Activated CD4-positive, alpha-beta memory T cell treated with anti-CD3 and anti-CD28 coated beads, Interleukin-2, amount 10 ng/mL, durations not matched to agents 7 days and 5 days (primary cell): ENCODE measurements at regions not wholly inside any gene's neighbourhood (a gene's known extent, or its start where the extent isn't known, plus 50 kb on each side); places are given as distances from the start of the nearest gene placed in this dataset.

ENCODE experiments used
- CTCF ChIA-PET: fragments of 350-600 bp; sonication (Branson Sonifier 250); formaldehyde crosslinking; loops from one replicate; lab custom pipeline; 2021; ENCODE audit warnings: antibody characterized with exemption, inconsistent platforms; lab: Charles Lee
- POLR2A ChIA-PET: fragments of 350-600 bp; sonication (Branson Sonifier 250); formaldehyde crosslinking; loops from one replicate; lab custom pipeline; 2021; ENCODE audit warnings: antibody characterized with exemption; lab: Charles Lee
- DNase-seq: peaks from one replicate; pipeline ENCODE4 v3.0.0-alpha.2; 2020
- H3K27ac Mint-ChIP-seq: one replicate; pipeline ENCODE4 v1.8.0; 2021; ENCODE audit warnings: mild to moderate bottlenecking, mixed read lengths
- H3K27me3 Mint-ChIP-seq: one replicate; pipeline ENCODE4 v1.8.0; 2021; ENCODE audit warnings: mixed read lengths
- H3K36me3 Mint-ChIP-seq: one replicate; pipeline ENCODE4 v1.8.0; 2021; ENCODE audit warnings: low read depth, mixed read lengths
- H3K4me1 Mint-ChIP-seq: one replicate; pipeline ENCODE4 v1.8.0; 2021; ENCODE audit warnings: mixed read lengths
- H3K4me3 Mint-ChIP-seq: one replicate; pipeline ENCODE4 v1.8.0; 2021; ENCODE audit warnings: mild to moderate bottlenecking, mixed read lengths
- H3K9me3 Mint-ChIP-seq: one replicate; pipeline ENCODE4 v1.8.0; 2021; ENCODE audit warnings: mixed read lengths

DNA sequence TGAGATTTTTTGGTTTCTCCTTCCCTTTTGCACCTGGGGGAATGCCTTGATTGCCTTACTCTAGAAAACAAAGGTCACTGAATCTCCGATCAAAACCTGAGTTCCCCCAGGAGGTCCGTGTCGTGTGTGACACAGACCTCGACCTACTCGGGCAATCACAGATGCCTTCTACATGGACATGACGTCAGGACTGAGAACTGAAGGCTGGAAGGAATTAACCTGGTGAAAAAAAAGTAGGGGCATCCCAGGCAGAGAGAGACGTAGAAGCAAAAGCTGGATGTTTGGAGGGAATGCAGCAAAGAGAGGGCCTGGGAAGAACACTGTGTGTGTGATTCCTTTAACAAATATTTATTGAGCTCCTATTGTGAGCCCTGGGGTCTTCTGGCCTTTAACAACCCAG is 178.0 kb downstream of the PRDM2 start:
- no peaks in the 10 kb centered on the region for H3K4me1 Mint-ChIP-seq
- H3K36me3 Mint-ChIP-seq, result no peaks in the 10 kb centered on the region
- no peaks in the 10 kb centered on the region for H3K9me3 Mint-ChIP-seq
- POLR2A ChIA-PET, result no interaction called here
- no peak overlapping the region for H3K4me3 Mint-ChIP-seq
- peaks cover 2% of the 10 kb centered on the region for H3K27me3 Mint-ChIP-seq
- no peak overlapping the region for H3K27ac Mint-ChIP-seq
- DNase-seq, result no peak
- CTCF ChIA-PET, result no interaction called here

DNA sequence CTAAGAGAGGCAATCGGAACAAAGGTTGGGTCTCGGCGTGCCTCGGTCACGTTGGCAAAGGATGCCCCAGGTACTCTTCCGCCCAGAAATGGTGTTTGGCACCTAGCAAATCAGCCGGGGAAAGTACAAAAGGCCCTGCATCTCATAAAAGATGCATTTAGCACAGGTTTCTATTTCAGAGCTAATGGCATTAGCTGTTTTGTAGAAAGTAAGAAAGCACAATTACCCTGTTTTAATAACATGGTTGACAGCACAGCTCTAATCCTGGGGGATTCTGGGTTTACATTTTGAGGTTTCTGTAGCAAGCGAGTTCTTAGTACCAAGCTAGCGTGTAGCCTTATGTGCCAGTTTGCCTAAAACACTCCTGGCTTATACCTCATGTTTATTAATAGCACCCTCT is 178.5 kb downstream of the PRDM2 start:
- POLR2A ChIA-PET, result no interaction called here
- H3K27me3 Mint-ChIP-seq, result peaks cover 2% of the 10 kb centered on the region
- H3K9me3 Mint-ChIP-seq, result no peaks in the 10 kb centered on the region
- H3K4me3 Mint-ChIP-seq, result no peak overlapping the region
- no peak overlapping the region for H3K27ac Mint-ChIP-seq
- CTCF ChIA-PET, result no interaction called here
- H3K36me3 Mint-ChIP-seq, result no peaks in the 10 kb centered on the region
- DNase-seq, result no peak
- no peaks in the 10 kb centered on the region for H3K4me1 Mint-ChIP-seq

DNA sequence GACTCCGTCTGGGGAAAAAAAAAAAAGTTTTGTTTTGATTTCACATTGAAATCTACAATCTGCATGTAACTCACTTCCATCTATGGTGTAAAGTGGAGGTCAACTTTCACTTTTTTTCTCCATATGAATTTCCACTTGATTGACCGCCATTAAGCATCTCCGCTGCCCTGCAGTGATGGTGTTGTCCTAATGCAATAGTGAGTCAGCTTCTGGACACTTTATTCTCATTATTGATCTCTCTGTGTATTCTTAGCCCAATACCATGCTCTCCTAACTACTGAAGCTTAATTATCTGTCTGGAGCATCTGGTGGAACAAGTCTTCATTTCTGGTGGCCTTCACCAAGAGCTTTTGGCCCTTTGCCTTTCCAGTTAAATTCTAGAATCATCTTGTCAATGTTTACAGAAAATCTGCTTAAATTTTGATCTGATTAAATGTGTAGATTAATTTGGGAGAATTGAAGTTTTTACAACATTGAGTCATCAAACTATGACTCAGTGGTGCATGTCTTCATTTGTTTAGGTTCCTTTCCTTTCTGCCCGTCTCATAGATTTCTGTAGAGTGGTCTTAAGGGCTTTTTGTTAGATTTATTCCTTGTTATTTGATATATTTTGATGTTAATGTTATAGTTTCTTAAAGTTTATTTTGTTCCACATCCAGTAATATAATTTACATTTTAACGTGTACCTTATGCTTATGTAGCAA is 181.5 kb downstream of the PRDM2 start:
- H3K27ac Mint-ChIP-seq, result no peak overlapping the region
- no peaks in the 10 kb centered on the region for H3K36me3 Mint-ChIP-seq
- POLR2A ChIA-PET, result no interaction called here
- H3K27me3 Mint-ChIP-seq, result peaks cover 4% of the 10 kb centered on the region
- H3K4me1 Mint-ChIP-seq, result no peaks in the 10 kb centered on the region
- DNase-seq, result no peak
- CTCF ChIA-PET, result no interaction called here
- no peak overlapping the region for H3K4me3 Mint-ChIP-seq
- H3K9me3 Mint-ChIP-seq, result no peaks in the 10 kb centered on the region

DNA sequence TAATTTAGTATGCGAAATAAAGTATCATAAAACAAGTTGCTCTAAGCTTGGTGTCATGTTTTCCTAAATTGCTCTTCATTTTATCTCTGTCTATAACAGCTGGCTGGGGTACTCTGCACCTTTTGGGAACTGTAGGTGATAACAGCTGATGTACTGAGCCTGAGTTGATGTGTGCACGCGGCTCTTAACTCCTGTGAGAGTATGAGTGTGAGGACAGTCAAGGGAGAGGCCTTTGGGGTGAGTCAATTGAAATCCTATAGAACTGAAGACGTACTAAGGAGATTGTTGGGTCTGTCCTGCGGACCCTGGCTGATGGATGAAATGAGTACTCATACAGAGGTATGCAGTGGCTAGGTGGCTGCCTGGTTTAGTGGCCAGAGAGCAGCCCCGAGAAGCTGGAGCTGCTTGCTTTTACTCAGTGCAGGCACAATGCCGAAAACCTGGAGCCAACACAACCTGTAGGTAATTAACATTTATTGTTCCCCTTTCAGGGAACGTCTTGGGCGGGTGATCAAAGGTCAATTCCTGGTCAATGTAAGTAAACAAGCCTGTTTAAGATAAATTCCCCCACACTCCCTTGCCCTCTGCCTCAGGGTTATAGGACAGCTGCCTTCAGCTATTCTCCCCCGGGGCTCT is 188.5 kb downstream of the PRDM2 start:
- peaks cover 30% of the 10 kb centered on the region for H3K27me3 Mint-ChIP-seq
- no peak overlapping the region for H3K27ac Mint-ChIP-seq
- H3K4me3 Mint-ChIP-seq, result no peak overlapping the region
- no peaks in the 10 kb centered on the region for H3K4me1 Mint-ChIP-seq
- no peaks in the 10 kb centered on the region for H3K36me3 Mint-ChIP-seq
- ChIA-PET POLR2A (no interaction called here), CTCF (no interaction called here)
- no peaks in the 10 kb centered on the region for H3K9me3 Mint-ChIP-seq
- no peak for DNase-seq

DNA sequence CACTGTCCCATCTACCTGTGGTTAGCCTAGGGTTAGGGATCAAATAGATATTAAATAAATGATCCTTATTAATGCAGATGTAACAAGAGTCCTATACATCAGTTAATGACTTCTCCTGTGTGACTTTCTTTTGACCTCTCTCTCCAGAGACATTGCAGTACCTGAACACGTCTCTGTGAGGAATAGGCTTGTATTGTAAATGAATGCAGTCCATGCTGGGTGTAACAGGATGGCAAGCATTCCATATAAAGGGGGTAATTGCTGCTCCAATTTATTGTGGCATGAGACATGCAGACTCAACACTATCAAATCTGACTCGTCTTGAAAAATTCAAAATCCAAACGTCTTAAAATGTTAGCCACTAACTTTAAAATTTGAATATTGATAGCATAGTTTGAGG is 189.5 kb downstream of the PRDM2 start:
- no peak for DNase-seq
- peaks cover 38% of the 10 kb centered on the region for H3K27me3 Mint-ChIP-seq
- H3K9me3 Mint-ChIP-seq, result no peaks in the 10 kb centered on the region
- H3K4me3 Mint-ChIP-seq, result no peak overlapping the region
- H3K27ac Mint-ChIP-seq, result no peak overlapping the region
- no peaks in the 10 kb centered on the region for H3K4me1 Mint-ChIP-seq
- no peaks in the 10 kb centered on the region for H3K36me3 Mint-ChIP-seq
- CTCF ChIA-PET, result no interaction called here
- POLR2A ChIA-PET, result no interaction called here

DNA sequence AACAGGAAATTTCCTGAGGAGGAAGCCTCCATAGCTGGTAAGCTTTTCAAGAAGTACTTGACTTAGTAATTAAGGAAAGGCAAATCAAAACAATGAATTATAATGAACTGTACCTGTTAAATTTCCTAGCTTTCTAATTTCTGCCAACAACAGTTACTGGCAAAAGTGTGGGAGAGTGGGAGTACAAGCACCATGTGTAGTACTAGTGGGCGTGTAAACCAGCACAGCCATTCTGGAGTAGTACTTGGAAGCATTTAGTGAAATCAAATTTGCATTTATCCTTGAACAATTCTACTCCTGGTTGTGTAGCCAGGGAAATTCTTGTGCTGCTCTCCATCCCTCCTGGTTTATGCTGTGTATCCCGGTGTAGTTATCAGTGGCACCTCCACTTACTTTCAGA is 190.8 kb downstream of the PRDM2 start:
- H3K4me1 Mint-ChIP-seq, result no peaks in the 10 kb centered on the region
- no peak overlapping the region for H3K27ac Mint-ChIP-seq
- H3K27me3 Mint-ChIP-seq, result peaks cover 39% of the 10 kb centered on the region
- POLR2A ChIA-PET, result no interaction called here
- no peak overlapping the region for H3K4me3 Mint-ChIP-seq
- CTCF ChIA-PET, result no interaction called here
- no peaks in the 10 kb centered on the region for H3K9me3 Mint-ChIP-seq
- no peaks in the 10 kb centered on the region for H3K36me3 Mint-ChIP-seq
- DNase-seq, result no peak

DNA sequence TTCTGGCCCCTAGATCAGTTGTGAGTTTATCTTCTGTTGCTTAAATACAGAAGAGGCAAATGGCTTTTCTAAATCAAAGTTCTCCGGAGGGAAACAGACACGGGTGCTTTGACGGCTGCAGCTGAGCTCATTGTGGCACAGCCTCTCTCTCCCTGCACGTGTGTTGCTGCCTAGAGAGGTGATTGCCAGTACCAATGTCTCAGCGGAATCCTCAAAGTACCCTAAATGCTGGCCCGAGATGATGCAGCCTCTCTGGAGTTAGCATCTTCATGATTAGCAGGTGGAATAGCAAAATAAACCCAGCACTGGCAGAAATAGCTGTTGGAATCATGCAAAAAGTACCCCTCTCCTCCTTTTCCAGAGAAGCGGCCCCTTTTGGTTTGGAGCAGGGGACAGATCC is 192.2 kb downstream of the PRDM2 start:
- CTCF ChIA-PET, result no interaction called here
- Mint-ChIP-seq H3K4me1 (no peaks in the 10 kb centered on the region), H3K4me3 (no peak overlapping the region), H3K27me3 (peaks cover 39% of the 10 kb centered on the region), H3K9me3 (no peaks in the 10 kb centered on the region), H3K36me3 (no peaks in the 10 kb centered on the region), H3K27ac (no peak overlapping the region)
- POLR2A ChIA-PET, result no interaction called here
- no peak for DNase-seq

DNA sequence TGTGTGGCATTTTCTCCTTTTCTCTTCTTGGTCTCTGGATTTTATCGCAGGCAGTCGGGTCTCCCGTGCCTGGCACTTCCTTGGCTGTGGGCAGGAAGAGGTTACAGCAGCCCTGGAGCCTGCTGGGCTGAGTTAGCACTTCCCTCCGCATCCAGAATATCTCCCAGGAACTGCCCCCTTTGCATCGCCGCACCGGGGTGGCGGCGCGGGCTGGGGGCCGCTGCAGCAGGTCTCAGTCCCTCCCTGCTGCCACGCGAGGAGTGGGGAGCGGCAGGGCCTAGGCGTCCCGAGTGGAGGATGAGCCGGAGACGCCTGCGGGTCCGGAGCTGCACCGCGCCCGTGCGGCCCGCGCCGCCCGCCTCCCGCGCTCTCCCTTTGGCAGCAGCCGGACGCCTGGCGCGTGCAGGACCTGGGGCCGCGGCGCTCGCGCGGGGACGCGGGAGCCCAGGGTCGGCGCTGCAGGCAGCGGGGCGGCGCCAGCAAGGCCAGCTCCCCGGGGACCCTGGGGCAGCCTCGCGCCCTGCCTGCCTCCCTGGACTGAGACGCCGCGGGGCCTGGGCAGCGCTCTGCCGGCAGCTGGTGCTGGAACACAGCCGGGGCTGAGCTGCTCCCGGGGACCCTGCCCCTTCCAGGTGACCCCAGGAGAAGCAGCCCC is 192.8 kb downstream of the PRDM2 start:
- Mint-ChIP-seq H3K36me3 (no peaks in the 10 kb centered on the region), H3K4me1 (no peaks in the 10 kb centered on the region), H3K27ac (no peak overlapping the region), H3K9me3 (no peaks in the 10 kb centered on the region), H3K4me3 (no peak overlapping the region), H3K27me3 (peaks cover 39% of the 10 kb centered on the region)
- ChIA-PET POLR2A (no interaction called here), CTCF (no interaction called here)
- DNase-seq, result no peak

DNA sequence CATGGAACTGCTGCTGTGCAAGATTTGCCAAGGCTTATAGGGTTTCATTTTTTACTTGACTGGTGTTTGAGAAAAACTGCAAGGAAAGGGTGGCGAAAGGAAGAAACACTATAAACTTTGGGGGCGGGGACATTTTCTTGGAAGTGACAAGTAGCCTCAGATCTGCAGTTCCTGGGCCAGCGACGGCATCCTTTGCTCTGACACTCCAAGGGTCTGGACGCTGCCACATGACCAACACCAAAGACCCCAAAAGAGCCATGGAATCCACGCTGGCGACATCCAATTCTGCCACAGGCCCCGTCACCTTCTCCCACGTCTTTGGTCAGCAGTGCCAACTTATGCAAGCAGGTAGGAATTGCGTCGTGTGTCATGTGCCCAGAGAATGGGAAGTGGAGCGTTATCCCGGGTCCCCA is 193.4 kb downstream of the PRDM2 start:
- DNase-seq, result no peak
- H3K27me3 Mint-ChIP-seq, result peaks cover 39% of the 10 kb centered on the region
- ChIA-PET CTCF (no interaction called here), POLR2A (no interaction called here)
- H3K4me3 Mint-ChIP-seq, result no peak overlapping the region
- no peaks in the 10 kb centered on the region for H3K9me3 Mint-ChIP-seq
- no peaks in the 10 kb centered on the region for H3K4me1 Mint-ChIP-seq
- no peak overlapping the region for H3K27ac Mint-ChIP-seq
- H3K36me3 Mint-ChIP-seq, result no peaks in the 10 kb centered on the region

DNA sequence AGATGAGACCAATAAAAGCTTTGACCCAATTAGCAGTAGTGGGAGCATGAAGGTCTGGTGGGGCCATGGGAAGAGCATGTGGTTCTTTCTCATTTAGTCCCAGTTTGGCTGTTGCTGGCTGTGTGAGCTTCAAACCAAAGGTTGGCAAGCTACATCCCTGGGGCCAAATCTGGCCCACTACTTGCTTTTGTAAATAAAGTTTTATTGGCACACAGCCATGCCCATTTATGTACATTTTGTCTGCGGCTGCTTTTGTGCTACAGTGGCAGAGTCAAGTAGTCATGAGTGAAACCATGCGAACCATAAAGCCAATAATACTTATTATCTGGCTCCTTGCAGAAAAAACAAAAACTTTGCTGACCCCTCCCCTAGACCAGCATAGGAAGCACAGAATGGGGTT is 196.9 kb downstream of the PRDM2 start:
- POLR2A ChIA-PET, result no interaction called here
- H3K4me1 Mint-ChIP-seq, result no peaks in the 10 kb centered on the region
- H3K27ac Mint-ChIP-seq, result no peak overlapping the region
- DNase-seq, result no peak
- no peaks in the 10 kb centered on the region for H3K36me3 Mint-ChIP-seq
- peaks cover 23% of the 10 kb centered on the region for H3K27me3 Mint-ChIP-seq
- no peaks in the 10 kb centered on the region for H3K9me3 Mint-ChIP-seq
- H3K4me3 Mint-ChIP-seq, result no peak overlapping the region
- CTCF ChIA-PET, result no interaction called here

DNA sequence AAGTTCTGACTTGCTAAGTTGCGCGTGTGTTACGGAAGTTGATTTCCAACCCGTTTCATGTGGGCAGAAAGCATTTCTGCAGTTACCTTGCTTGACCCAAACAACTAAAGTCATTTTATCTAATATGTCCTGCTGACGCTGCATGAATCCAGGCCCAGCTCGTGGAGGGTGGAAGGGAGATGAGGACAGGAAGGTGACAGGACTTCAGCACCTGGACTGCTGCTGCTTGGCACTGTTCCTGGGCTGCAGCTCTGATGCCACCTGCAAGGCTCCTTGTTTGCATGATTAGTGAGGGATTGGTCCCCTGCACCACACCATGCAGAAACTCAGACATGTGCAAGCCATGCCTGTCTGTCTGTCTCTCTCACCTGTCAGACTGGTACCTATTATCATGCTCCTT is 198.4 kb downstream of the PRDM2 start:
- no peaks in the 10 kb centered on the region for H3K9me3 Mint-ChIP-seq
- H3K27me3 Mint-ChIP-seq, result peaks cover 13% of the 10 kb centered on the region
- no peaks in the 10 kb centered on the region for H3K4me1 Mint-ChIP-seq
- H3K4me3 Mint-ChIP-seq, result no peak overlapping the region
- CTCF ChIA-PET, result no interaction called here
- POLR2A ChIA-PET, result no interaction called here
- DNase-seq, result no peak
- H3K27ac Mint-ChIP-seq, result no peak overlapping the region
- H3K36me3 Mint-ChIP-seq, result no peaks in the 10 kb centered on the region

DNA sequence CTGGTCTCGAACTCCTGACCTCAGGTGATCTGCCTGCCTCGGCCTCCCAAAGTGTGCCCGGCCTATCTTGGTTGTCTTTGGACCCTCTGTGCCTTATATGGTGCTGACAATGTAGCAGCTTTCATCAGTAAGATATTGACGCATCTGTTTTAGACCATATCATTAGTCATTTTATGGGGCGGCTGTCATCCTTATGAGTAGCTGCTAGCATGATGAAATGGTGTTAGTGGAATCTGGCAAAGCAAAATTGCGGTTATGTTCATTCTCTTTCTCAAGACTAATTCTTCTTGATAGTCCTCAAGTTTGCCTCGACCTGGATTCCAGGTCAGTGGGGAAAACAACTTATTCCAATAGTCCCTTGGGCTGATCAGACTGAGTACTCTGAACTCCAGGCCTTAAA is 199.9 kb downstream of the PRDM2 start:
- Mint-ChIP-seq H3K27ac (no peak overlapping the region), H3K4me1 (no peaks in the 10 kb centered on the region), H3K36me3 (no peaks in the 10 kb centered on the region), H3K27me3 (peaks cover 8% of the 10 kb centered on the region), H3K9me3 (no peaks in the 10 kb centered on the region), H3K4me3 (no peak overlapping the region)
- CTCF ChIA-PET, result no interaction called here
- DNase-seq, result no peak
- POLR2A ChIA-PET, result no interaction called here

DNA sequence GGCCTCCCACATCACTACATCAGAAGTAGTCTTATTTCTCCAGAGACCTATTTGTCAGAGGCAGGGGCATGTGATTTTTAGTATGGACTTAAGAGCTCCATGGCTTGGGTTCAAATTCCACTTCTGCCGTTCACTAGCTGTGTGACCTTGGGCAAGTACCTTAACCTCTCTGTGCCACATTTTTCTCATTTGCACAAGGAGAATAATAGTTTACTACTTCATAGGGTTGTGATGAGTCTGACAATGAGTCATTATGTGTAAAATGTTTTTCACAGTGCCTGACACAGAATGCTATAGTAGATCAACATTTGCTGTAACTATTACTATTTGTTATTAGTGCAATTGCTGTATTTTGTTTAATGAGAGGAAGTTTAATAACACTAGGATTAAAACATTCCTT is 200.6 kb downstream of the PRDM2 start:
- Mint-ChIP-seq H3K27me3 (peaks cover 8% of the 10 kb centered on the region), H3K9me3 (no peaks in the 10 kb centered on the region), H3K36me3 (no peaks in the 10 kb centered on the region), H3K4me1 (no peaks in the 10 kb centered on the region), H3K27ac (no peak overlapping the region), H3K4me3 (no peak overlapping the region)
- ChIA-PET POLR2A (no interaction called here), CTCF (no interaction called here)
- no peak for DNase-seq

DNA sequence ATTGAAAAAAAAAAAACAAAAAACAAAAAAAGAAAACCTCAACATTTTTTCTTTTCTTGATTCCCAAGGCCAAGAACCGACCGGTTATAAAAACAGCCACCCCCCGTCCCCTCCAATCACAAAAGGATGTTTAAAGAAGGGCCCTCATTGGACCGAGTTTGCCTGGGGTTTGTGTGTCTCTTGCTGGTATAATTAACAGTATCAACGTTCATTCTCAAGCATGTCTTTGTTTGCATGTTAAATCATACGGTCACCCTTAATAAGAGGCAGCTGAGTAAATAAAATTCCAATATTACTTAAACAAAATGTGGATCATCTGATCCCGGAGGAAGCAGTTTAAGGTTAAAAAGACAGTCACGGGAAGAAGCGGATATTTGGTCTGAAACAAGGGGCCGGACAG is 201.1 kb downstream of the PRDM2 start:
- no peaks in the 10 kb centered on the region for H3K4me1 Mint-ChIP-seq
- POLR2A ChIA-PET, result no interaction called here
- CTCF ChIA-PET, result no interaction called here
- no peak overlapping the region for H3K27ac Mint-ChIP-seq
- no peaks in the 10 kb centered on the region for H3K36me3 Mint-ChIP-seq
- H3K27me3 Mint-ChIP-seq, result peaks cover 8% of the 10 kb centered on the region
- no peak overlapping the region for H3K4me3 Mint-ChIP-seq
- no peak for DNase-seq
- H3K9me3 Mint-ChIP-seq, result no peaks in the 10 kb centered on the region
